ENCODE measurements at regions not wholly inside any gene's neighbourhood (a gene's known extent, or its start where the extent isn't known, plus 50 kb on each side); places are given as distances from the start of the nearest gene placed in this dataset.

GRCh38 chr17:51499897-51500296, 239.6 kb downstream of the UTP18 start:
- WGBS (ENCODE audit: insufficient coverage, low coverage, missing lambda C conversion rate), result 0% methylated on average over 1 of the region's 1 CpG
- Histone ChIP-seq H3K27ac (ENCODE audit: extremely low read depth, low read depth, low read length) (no peak overlapping the region), H3K4me2 (ENCODE audit: insufficient read depth, low read length) (no peak overlapping the region), H3K36me3 (ENCODE audit: control insufficient read depth, insufficient read depth, low read length) (no peaks in the 10 kb centered on the region), H3K9me3 (replicated peaks; ENCODE audit: control insufficient read depth, insufficient read depth, low read depth, low read length) (no peaks in the 10 kb centered on the region), H4K20me1 (replicated peaks; ENCODE audit: control insufficient read depth, insufficient read depth, low read length) (no peaks in the 10 kb centered on the region), H3K9me1 (ENCODE audit: control insufficient read depth, insufficient read depth, low read length) (no peaks in the 10 kb centered on the region), H3K79me2 (ENCODE audit: control insufficient read depth, insufficient read depth, low read length) (no peaks in the 10 kb centered on the region), H3K9ac (ENCODE audit: insufficient read depth in 1 of 2, low read depth in 2 of 2, low read length in 2 of 2) (no peak overlapping the region), H3K27me3 (ENCODE audit: control insufficient read depth in 2 of 2, insufficient read depth in 2 of 2, low read length in 2 of 2) (no peaks in the 10 kb centered on the region), H3K4me1 (replicated peaks in 1 of 2; ENCODE audit: control insufficient read depth in 2 of 2, insufficient read depth in 2 of 2, low read length in 2 of 2) (no peaks in the 10 kb centered on the region), H2AFZ (ENCODE audit: low read depth, low read length) (no peak overlapping the region), H3K4me3 (no peak overlapping the region)
- intact Hi-C loops (cut with micrococcal nuclease), result no loop called here
- DNase-seq (ENCODE audit: extremely low read depth in 1 of 4, low spot score in 3 of 4), result no peak
- TF ChIP-seq KAT8 (IDR thresholded peaks at IDR 0.05; ENCODE audit: low read depth) (no peak), RBM34 (IDR thresholded peaks at IDR 0.05; ENCODE audit: borderline replicate concordance, insufficient read depth, low read length) (no peak), TCF15 (CRISPR knock-in tag; IDR thresholded peaks at IDR 0.05) (no peak), RAD51 (IDR thresholded peaks at IDR 0.05; ENCODE audit: borderline replicate concordance, low read depth) (no peak), RNF2 (IDR thresholded peaks at IDR 0.05) (no peak), SP1 (CRISPR knock-in tag; IDR thresholded peaks at IDR 0.05) (no peak), ZNF644 (tag; IDR thresholded peaks at IDR 0.05; ENCODE audit: low read depth) (no peak), KAT7 (CRISPR knock-in tag; IDR thresholded peaks at IDR 0.05; ENCODE audit: borderline replicate concordance) (no peak), GABPB1 (CRISPR knock-in tag; IDR thresholded peaks at IDR 0.05) (no peak), PKNOX1 (IDR thresholded peaks at IDR 0.05) (no peak), NONO (IDR thresholded peaks at IDR 0.05; ENCODE audit: low read depth in 2 of 2, low read length in 1 of 2) (no peak), ZNF280A (IDR thresholded peaks at IDR 0.05; ENCODE audit: low read depth, partially characterized antibody) (no peak)
- ChIA-PET CTCF (ENCODE audit: low intra/inter-chr PET ratio) (no interaction called here), POLR2A (no interaction called here)
- ATAC-seq, result no peak
- in situ Hi-C loops (cut with MboI), result no loop called here
- BruUV-seq (replicated peaks), result no TSS peak
- no peak for FAIRE-seq
